Stimulated activated CD8-positive, alpha-beta memory T cell treated with anti-CD3 and anti-CD28 coated beads, Interleukin-7, amount 100 ng/mL, for 48 hours (primary cell): ENCODE measurements at regions not wholly inside any gene's neighbourhood (a gene's known extent, or its start where the extent isn't known, plus 50 kb on each side); places are given as distances from the start of the nearest gene placed in this dataset.
"Not testable (repeated sequence)": the region's sequence is repeated elsewhere in the genome, so short reads cannot be mapped to it uniquely, and the experiment has no call there.

ENCODE experiments used
- DNase-seq, 2 donors: peaks; one replicate each; pipeline ENCODE4 v3.0.0-alpha.2; 2020; ENCODE audit warnings: low read depth in 1 of 2; ENCODE audit errors: extremely low read depth in 1 of 2

DNA sequence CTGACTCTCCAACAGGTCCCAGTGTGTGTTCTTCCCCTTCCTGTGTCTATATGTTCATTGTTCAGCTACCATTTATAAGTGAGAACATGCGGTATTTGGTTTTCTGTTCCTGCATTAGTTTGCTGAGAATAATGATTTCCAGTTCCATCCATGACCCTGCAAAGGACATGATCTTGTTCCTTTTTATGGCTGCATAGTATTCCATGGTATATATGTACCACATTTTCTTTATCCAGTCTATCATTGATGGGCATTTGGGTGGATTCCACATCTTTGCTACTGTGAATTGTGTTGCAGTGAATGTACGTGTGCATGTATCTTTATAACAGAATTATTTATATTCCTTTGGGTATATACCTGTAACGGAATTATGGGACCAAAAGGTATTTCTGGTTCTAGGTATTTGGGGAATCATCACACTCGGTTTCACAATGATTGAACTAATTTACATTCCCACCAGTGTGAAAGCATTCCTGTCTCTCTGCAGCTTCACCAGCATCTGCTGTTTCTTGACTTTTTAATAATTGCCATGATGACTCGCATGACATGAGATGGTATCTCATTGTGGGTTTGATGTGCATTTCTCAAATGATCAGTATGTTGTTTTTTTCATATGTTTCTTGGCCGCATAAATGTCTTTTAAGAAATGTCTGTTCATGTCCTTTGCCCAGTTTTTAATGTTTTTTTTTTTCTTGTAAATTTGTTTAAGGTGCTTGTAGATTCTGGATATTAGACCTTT lies 60.2 kb downstream of the LSMEM1 start:
- DNase-seq: no peak

DNA sequence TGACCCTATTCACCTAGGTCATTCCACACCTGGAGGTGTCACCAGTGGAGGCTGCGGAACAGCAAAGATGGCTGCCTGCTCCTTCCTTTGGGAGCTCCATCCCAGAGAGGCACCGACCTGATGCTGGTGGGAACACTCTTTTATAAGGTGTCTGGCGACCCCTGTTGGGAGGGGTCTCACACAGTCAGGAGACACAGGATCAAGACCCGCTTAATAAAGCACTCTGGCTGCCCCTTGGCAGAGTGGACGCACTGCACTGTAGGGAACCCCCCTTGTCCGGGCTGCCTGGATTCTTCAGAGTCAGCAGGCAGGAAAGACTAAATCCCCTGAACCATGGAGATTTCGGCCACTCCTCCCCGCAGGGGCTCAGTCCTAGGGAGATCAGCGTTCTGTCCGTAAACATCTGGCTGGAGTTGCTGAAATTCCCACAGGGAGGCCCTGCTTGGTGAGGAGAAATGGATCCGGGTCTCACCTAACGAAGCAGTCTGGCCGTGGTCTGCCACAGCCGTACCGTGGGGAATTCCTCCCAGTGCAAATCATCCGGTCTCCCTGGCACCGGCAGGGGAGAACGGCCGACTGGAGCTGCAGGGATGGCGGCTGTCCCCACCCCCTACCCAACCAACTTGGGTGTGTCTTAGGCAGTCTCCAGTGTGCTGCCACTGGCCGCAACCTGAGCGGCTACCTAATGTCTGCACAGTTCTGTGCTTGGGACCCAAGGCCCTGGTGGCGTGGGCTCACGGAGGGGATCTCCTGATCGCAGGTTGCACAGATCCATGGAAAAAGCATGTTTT lies 66.1 kb downstream of the LSMEM1 start:
- DNase-seq: no peak

DNA sequence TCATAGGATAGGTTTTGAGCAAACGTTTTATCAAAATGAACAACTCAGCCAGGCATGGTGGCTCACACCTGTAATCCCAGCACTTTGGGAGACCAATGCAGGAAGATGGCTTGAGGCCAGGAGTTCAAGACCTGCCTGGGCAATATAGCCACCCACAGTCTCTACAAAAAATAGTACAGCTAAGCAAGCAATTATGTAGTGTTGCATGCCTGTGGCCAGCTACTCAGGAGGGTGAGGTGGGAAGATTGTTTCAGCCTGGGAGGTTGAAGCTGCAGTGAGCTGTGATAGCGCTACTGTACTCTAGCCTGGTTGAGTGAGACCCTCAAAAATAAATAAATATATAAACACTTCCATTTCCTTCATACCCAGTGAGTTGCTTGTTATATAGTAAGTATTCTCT lies 67.1 kb downstream of the LSMEM1 start:
- no peak for DNase-seq

DNA sequence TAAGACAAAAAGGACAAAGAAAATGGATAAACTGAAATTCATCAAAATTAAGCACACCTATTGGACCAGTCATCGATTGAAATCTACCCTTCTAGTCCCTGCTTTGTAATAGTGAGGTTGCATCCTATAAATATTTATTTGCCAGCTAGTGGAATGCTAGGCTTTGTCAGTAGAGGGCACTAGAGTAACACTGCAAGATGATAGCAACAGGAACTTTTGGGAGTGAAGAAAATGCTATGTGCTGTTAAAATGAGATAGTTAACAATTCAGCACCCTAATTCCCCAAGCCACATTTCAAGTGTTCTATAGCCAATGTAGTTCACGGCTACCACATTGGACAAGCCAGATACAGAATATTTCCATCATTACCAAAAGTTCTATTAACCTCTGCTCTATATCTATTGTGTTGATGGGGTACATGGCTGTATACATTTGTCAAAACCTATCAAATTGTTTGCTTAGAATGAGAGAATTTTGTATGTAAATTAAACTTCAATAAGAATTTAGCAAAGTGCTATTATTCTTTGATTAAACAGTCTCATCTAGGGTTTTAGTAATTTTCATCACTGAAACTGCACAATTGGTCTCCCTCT lies 69.8 kb downstream of the LSMEM1 start:
- no peak for DNase-seq

DNA sequence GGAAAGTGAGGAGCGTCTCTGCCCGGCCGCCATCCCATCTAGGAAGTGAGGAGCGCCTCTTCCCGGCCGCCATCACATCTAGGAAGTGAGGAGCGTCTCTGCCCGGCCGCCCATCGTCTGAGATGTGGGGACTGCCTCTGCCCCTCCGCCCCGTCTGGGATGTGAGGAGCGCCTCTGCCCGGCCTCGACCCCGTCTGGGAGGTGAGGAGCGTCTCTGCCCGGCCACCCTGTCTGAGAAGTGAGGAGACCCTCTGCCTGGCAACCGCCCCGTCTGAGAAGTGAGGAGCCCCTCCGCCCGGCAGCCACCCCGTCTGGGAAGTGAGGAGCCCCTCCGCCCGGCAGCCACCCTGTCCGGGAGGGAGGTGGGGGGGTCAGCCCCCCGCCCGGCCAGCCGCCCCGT lies 70.7 kb downstream of the LSMEM1 start:
- DNase-seq: not testable (repeated sequence)

DNA sequence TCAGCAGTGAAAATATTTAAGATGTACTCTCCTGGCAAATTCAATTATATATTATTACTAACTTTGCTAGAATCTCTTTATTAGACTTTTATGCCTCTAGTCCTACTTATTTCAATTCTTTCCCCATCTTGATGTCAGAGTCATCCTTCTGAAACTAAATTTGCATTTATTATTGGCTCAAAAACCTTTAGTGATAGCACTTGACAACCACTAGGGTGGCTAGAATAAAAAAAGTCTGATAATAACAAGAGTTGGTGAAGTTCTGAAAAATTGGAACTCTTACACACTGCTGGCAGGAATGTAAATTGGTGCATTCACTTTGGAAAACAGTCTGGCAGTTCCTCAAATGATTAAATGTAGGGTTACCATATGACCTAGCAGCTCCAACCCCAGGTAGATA lies 73.8 kb downstream of the LSMEM1 start:
- no peak for DNase-seq

DNA sequence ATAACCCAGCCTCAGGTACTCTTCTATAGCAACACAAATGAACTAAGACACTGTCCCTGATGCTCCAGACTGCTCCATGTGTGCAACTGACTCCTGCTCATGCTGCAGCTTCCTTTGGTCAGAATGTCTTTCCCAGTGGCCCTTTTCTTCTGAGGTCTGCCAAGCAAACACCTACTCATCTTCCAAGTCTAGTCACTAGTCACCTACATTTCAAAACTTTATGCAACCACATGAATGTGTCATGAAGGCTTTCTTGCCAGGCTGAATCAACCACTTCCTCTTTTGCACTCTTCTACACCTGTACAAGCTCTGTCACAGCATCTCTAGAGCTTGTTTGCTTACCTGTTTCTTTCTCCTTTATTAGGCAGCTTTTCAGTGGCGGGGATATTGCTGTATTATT lies 75.8 kb downstream of the LSMEM1 start:
- DNase-seq: peak in 1 of 2 donors; percentile 5

DNA sequence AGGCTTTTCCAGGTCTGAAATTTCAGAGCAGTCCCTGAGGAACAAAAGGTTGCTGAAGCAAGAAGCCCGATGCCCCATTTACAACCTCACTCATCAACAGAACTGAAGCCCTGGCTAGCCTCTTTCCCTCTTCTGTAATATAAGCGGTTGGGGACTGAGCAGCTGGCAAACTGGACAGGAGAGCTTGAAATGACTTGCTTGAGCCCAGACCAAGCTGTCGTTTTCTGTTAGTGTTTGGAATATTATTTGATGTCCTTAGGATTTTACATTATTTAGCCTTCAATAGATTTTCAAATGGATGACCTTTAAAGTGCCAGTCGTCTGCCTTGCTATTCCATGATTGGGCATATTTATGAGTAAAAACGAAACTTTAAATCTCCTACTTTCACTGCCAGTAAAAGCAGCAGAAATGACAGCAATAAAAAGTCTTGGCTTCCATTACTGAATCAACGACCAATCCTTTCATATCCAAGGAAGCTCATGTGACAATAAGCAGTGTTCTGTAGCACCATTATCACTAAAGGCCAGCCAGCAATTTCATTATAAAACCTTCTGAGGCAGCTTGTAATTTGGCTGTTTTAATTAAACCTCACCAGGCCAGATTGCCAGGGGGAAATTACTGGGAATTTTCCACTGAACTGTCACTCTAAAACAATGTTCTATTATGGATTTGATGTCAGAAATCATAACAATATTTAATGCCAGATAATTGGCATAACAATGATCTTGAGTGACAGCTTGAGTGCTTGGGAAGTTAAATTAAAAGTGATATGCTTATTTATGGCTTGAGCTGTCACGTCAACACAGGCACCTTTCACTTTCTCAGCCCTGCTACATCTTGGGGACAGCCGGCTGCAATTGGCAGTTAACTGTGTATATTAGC lies 85.9 kb downstream of the LSMEM1 start:
- no peak for DNase-seq

DNA sequence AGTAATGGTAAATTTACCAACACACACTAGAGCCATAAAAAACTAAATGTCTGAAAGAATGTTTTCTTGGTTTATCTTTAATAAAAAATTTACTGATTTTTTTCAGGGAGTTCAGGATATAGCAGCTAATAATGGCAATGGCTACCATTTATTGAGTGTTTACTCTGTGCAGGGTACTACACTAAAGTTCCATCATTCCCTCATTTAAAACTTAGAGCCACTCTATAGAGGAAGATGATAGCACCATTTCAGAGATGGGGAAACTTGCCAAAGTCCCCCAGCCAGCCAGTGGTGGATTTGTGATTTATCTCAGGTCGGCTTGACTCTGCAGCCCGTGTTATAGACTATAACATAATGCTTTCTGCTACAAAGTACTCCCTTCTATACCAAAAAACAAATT lies 86.6 kb downstream of the LSMEM1 start:
- DNase-seq: no peak

DNA sequence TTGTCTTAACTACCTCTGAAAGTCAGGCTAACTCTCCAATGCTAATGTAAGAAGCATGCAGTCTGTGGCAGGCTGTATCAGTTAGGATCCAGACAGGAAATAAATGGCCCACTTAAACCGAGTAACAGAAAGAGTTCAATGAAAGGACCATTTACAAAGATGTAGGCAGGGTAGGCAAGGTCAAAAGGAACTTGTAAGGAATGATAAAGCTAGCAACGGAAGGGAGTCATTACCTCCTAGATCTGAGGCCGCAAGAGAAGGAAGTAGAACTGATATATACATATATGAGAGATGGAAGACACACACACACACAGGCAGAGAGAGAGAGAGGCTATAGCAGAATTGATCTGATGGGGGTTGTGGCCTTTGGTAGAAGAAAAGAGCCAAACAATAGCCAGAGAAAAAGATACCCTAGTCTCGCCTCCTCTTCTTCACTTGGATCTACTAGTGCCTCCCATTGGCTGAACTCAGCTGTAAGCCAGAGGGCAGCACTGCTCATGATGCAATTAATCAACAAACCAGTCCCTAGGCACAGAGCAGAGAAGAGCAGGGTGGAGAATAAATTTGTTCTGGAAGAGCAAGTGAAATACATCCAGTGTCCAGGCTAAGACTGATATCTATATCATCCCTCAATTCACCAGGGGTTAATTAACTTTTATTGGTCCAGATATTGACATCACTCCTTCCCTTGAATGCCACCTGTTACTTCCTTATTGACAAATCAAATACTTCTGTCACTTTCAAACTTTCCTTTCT lies 91.2 kb downstream of the LSMEM1 start:
- no peak for DNase-seq

DNA sequence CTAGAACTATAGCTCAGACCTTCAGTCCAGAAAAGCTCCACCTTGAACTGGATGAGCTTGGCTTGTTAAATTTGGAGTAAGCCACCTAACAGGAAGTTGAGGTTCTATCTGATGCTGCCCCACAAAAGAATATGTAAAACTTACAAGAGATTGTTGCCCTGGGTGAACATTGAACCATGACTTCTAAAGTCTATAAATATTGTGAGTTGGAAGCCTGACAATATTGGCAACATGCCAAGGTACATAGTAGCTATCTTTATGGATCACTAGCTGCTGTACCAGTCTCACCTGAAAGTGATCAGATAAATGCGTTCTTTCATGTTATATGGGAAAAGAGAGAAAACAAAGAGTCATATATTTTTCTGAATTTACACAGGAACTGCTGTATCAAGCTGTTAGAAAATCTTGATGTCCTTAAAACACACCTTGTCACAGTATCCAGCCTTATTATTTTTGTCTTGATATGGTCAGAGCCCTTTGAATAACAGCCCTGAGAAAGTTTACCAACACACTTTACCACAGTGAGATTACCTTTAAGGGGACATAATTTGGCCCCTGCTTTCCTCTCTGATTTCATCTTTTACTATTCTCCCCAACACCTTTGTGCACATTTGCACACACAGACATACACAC lies 92.0 kb downstream of the LSMEM1 start:
- no peak for DNase-seq

DNA sequence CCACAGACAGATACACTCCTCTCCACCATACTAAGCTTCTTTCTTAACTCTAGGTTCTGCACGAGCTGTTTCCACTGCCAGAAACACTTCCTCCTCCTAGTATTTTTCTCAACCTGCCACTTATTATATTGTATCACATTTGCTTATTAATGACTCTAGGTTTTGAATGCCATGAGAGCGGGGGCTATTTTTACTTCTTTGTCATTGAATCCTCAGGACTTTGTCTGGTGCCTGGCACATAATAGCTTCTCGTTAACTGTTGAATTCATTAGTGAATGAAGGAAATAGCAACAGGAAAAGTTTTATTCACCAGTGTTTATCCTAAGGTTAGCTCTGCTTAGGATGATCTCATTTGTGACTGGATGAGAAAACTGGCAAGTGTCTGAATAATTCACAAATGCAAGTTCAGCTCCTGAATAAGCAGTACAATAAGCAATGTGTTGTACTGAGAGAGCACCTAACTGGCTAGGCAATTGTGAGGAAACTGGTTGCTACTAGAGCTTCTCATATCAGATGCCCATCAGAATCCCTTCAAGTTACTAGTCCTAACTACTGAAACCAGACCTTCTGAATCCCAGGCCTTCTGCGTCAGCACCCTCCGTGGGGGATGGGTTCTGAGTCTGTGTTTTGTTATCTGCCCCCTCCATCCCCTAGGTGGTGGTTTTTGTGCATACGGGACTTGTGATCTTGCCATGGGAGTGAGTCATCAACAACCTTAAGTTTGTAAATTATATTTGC lies 92.7 kb downstream of the LSMEM1 start:
- no peak for DNase-seq

DNA sequence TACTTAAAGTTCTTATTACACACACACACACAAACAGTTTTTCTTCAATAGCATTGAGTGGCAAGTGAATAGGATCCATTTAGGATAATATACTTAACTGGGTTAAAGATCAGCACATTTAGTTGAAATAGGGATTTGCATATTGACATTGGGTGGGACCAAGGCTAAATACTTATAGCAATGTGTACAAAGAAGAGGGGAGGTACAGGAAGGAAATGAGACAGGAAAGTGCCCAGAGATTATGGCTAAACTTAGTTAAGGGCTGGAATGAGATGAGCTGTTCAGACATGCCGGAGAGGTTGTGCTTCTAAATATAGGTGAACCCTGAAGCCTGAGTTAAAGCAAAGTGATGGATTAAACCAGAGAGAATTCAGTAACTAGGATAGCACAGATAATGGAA lies 95.1 kb downstream of the LSMEM1 start:
- no peak for DNase-seq

DNA sequence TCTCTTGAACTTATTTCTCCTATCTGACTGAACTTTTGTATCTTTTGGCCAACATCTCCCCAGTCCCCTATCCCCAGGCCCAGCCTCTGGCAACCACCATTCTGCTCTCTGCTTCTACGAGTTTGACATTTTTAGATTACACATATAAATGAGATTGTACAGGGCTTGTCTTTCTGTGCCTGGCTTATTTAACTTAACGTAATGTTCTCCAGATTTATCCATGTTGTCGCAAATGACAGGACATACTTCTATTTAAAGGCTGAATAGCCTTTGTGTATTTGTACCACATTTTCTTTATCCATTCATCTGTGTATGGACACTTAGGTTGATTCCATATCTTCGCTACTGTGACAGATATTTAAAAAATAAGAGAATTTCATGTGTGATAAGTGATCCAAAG lies 98.6 kb downstream of the LSMEM1 start:
- DNase-seq: no peak

DNA sequence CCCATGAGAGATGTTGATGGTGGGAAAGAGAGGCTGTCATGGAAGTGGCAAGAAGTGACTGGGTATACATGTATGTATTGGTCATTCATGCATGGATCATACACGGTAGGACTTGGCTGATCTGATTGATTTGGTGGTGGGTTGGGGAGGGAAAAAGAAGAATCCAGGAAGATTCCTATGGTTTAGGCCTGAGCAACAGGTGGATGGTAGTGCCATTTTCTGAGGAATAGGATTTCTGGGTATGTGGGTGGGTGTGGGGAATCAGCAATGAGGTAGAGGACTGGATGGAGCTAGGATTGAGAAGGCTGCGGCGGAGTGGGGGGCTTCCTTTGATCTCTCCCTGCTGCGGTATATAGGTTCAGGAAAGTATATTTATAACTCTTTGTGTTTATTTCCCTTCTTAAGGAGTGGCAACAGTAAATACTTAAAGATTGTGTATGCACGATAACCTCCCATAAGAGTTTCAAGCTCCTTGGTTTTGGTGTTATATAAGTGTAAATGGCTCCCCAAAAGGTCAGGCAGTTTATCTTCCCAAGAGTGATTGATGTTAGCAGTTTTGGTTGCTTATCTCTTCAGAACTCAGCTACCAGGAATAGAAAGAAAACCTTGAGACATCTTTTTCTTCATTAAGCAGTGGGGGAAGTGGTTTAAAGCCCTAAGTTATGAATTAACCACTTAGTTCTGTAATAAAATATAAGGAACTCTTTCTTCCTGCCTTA lies 100.1 kb downstream of the LSMEM1 start:
- no peak for DNase-seq

DNA sequence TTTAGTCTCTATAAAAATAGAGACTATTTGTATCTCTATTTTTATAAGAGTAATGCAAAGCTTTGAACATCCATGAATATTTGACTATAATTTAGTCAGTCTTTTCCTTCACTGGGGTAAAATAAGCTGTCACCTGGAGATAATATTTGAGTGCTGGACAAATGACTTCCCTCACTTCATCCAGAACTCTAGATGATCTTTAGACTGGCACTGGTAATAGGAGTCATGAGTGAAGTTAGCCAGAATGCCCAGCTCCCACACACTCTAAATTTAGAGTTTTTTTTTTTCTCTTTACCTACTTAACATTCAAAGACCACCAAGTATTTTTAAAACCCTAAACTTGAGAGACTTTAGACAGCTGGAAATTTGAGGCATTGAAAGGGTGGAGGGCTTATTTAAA lies 100.7 kb downstream of the LSMEM1 start:
- DNase-seq: no peak

DNA sequence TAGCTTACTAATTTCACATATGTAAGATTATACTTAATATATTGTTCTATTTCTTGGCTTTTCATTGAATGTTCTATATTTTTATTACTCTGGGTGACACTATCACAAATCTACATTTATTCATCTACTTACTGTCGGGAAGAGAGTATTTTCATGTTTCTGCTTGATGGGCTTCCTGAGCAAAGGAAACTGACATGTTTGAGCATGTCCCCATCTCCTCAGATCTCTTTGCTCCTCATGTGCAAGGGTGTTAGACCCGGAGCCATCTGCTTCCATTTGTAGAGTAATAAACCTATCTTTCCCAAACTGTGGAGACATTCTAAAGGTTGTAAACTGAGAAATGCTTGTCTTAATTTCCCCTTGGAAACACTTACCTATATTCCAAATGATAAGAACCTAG lies 103.5 kb downstream of the LSMEM1 start:
- DNase-seq: no peak

DNA sequence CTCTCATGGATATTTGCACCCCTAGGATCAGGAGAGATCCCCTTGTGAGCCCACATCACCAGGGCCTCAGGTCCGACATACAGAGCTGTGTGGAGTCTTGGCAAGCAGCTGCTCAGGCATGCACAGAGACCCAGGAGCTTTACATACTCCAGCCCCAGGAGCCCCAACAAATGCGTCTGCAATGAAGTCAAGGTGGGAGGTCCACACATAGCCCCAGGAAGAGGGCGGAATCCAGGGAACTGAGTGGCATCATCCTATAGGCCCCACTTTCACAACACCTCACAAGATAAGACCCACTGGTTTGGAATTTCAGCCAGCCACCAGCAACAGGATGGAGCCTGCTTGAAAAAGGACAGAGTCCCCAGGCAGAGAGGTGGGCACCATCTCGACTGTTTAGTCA lies 106.7 kb downstream of the LSMEM1 start:
- no peak for DNase-seq
